IMR-90 (cell line): ENCODE measurements at regions not wholly inside any gene's neighbourhood (a gene's known extent, or its start where the extent isn't known, plus 50 kb on each side); places are given as distances from the start of the nearest gene placed in this dataset.

ENCODE experiments used
- BHLHE40 ChIP-seq: fragments of 150-350 bp; IDR thresholded peaks from 2 replicates; pipeline ENCODE4 v1.6.1; 2016; ENCODE audit warnings: mild to moderate bottlenecking, low read depth, low read length
- CEBPB ChIP-seq: IDR thresholded peaks from 2 replicates; pipeline ENCODE4 v1.6.1; 2012; ENCODE audit warnings: low read depth, low read length, improper control_type of control experiment
- CHD1 ChIP-seq: IDR thresholded peaks from 2 replicates; pipeline ENCODE4 v1.6.1; 2012; ENCODE audit warnings: low read depth, low read length, improper control_type of control experiment
- CTCF ChIP-seq: conservative IDR thresholded peaks from 2 replicates; pipeline ENCODE4 v1.5.1; 2012; ENCODE audit warnings: mild to moderate bottlenecking, low read depth, low read length, improper control_type of control experiment
- MAZ ChIP-seq: IDR thresholded peaks from 2 replicates; pipeline ENCODE4 v1.6.1; 2012; ENCODE audit warnings: low read depth, mild to moderate bottlenecking, low read length, improper control_type of control experiment, moderate library complexity, borderline replicate concordance
- MXI1 ChIP-seq: IDR thresholded peaks from 2 replicates; pipeline ENCODE4 v1.6.1; 2012; ENCODE audit warnings: low read depth, mild to moderate bottlenecking, low read length, moderate library complexity, borderline replicate concordance
- POLR2A ChIP-seq: IDR thresholded peaks from 2 replicates; pipeline ENCODE4 v1.6.1; 2012; ENCODE audit warnings: mild to moderate bottlenecking, low read depth, low read length
- RAD21 ChIP-seq: IDR thresholded peaks from 2 replicates; pipeline ENCODE4 v1.6.1; 2012; ENCODE audit warnings: low read length, improper control_type of control experiment
- RCOR1 ChIP-seq: IDR thresholded peaks from 2 replicates; pipeline ENCODE4 v1.6.1; 2012; ENCODE audit warnings: mild to moderate bottlenecking, low read length, improper control_type of control experiment; ENCODE audit not compliant: insufficient replicate concordance
- RFX5 ChIP-seq: IDR thresholded peaks from 2 replicates; pipeline ENCODE4 v1.8.0; 2012; ENCODE audit warnings: low read depth, mild to moderate bottlenecking, low read length, moderate library complexity
- SMC3 ChIP-seq: fragments of 150-350 bp; IDR thresholded peaks from 2 replicates; pipeline ENCODE4 v1.6.1; 2016; ENCODE audit warnings: low read depth, mild to moderate bottlenecking, antibody characterized with exemption, low read length, moderate library complexity

- no peak for TF ChIP-seq RFX5
- TF ChIP-seq POLR2A: no peak
- TF ChIP-seq CTCF: no peak
- TF ChIP-seq RCOR1: no peak
- TF ChIP-seq MXI1: no peak
- TF ChIP-seq SMC3: no peak
- no peak for TF ChIP-seq BHLHE40
- no peak for TF ChIP-seq CHD1
- no peak for TF ChIP-seq CEBPB
- TF ChIP-seq MAZ: no peak
- no peak for TF ChIP-seq RAD21
Observed at GRCh38 chr7:25788961-25789620, 362.9 kb upstream of the NFE2L3 start.
